WTC11 (cell line): ENCODE measurements at regions not wholly inside any gene's neighbourhood (a gene's known extent, or its start where the extent isn't known, plus 50 kb on each side); places are given as distances from the start of the nearest gene placed in this dataset.

ENCODE experiments used
- ATAC-seq: fragments of 200-7000 bp; cut with Tn5 transposase; 2 replicates; pipeline ENCODE4 v1.10.0; 2021; ENCODE audit warnings: mild to moderate bottlenecking, moderate library complexity
- CTCF ChIA-PET: fragments of 300-600 bp; sonication (Branson Sonifier 250); formaldehyde crosslinking; loops from one replicate; lab custom pipeline; 2021; ENCODE audit warnings: antibody characterized with exemption; lab: Charles Lee
- POLR2A ChIA-PET: fragments of 350-600 bp; sonication (Branson Sonifier 250); formaldehyde crosslinking; loops from one replicate; lab custom pipeline; 2021; ENCODE audit warnings: antibody characterized with exemption; lab: Charles Lee
- DNase-seq: peaks from one replicate; pipeline ENCODE4 v3.0.0; 2021; ENCODE audit warnings: low spot score
- H3K27ac Mint-ChIP-seq: 2 replicates; pipeline ENCODE4 v1.8.0; 2021; ENCODE audit warnings: mixed read lengths
- H3K27me3 Mint-ChIP-seq: 2 replicates; pipeline ENCODE4 v1.8.0; 2021; ENCODE audit warnings: low read depth, mild to moderate bottlenecking, moderate library complexity, mixed read lengths
- H3K36me3 Mint-ChIP-seq: 2 replicates; pipeline ENCODE4 v1.8.0; 2021; ENCODE audit warnings: mixed read lengths
- H3K4me1 Mint-ChIP-seq: 2 replicates; pipeline ENCODE4 v1.8.0; 2022; ENCODE audit warnings: mixed read lengths
- H3K4me3 Mint-ChIP-seq: 2 replicates; pipeline ENCODE4 v1.8.0; 2021; ENCODE audit warnings: mild to moderate bottlenecking, moderate library complexity, mixed read lengths
- H3K9me3 Mint-ChIP-seq: 2 replicates; pipeline ENCODE4 v1.8.0; 2021; ENCODE audit warnings: mixed read lengths
- AR ChIP-seq: fragments of 250-450 bp; sonication (Bioruptor Pico); IDR thresholded peaks from 2 replicates; pipeline ENCODE4 v1.9.0; 2021; ENCODE audit warnings: mild to moderate bottlenecking
- ATF3 ChIP-seq: sonication (generic); formaldehyde crosslinking; conservative IDR thresholded peaks from 2 replicates; pipeline ENCODE4 v1.8.1; 2022; ENCODE audit warnings: mild to moderate bottlenecking, missing genetic modification reagents
- CDX4 ChIP-seq: fragments of 250-450 bp; sonication (Bioruptor Pico); IDR thresholded peaks from 2 replicates; pipeline ENCODE4 v1.9.0; 2021; ENCODE audit warnings: moderate library complexity, mild to moderate bottlenecking, inconsistent platforms, borderline replicate concordance
- EMX1 ChIP-seq: fragments of 250-450 bp; sonication (Bioruptor Pico); IDR thresholded peaks from 2 replicates; pipeline ENCODE4 v1.8.0; 2021; ENCODE audit warnings: mild to moderate bottlenecking
- ESRRA ChIP-seq: sonication (generic); formaldehyde crosslinking; IDR thresholded peaks from 2 replicates; pipeline ENCODE4 v1.8.1; 2022; ENCODE audit warnings: mild to moderate bottlenecking, missing genetic modification reagents, borderline replicate concordance
- GRHL2 ChIP-seq: fragments of 250-450 bp; sonication (Bioruptor Pico); IDR thresholded peaks from 2 replicates; pipeline ENCODE4 v1.8.0; 2022; ENCODE audit warnings: mild to moderate bottlenecking, moderate library complexity; ENCODE audit not compliant: insufficient replicate concordance, severe bottlenecking
- JUN ChIP-seq: sonication (generic); formaldehyde crosslinking; IDR thresholded peaks from 2 replicates; pipeline ENCODE4 v1.8.0; 2023; ENCODE audit warnings: mild to moderate bottlenecking, missing genetic modification reagents
- KAT7 ChIP-seq: sonication (generic); formaldehyde crosslinking; IDR thresholded peaks from 2 replicates; pipeline ENCODE4 v1.8.1; 2023; ENCODE audit warnings: missing genetic modification reagents, mild to moderate bottlenecking, borderline replicate concordance
- MYBL2 ChIP-seq: sonication (generic); formaldehyde crosslinking; IDR thresholded peaks from 2 replicates; pipeline ENCODE4 v1.8.1; 2023; ENCODE audit warnings: mild to moderate bottlenecking, moderate library complexity, missing genetic modification reagents
- NFYB ChIP-seq: sonication (generic); formaldehyde crosslinking; conservative IDR thresholded peaks from 2 replicates; pipeline ENCODE4 v1.8.0; 2022; ENCODE audit warnings: low read depth, missing genetic modification reagents
- NR1H2 ChIP-seq: sonication (generic); formaldehyde crosslinking; IDR thresholded peaks from 2 replicates; pipeline ENCODE4 v1.9.0; 2021; ENCODE audit warnings: mild to moderate bottlenecking, moderate library complexity, missing genetic modification reagents
- PRDM15 ChIP-seq: sonication (generic); formaldehyde crosslinking; IDR thresholded peaks from 2 replicates; pipeline ENCODE4 v1.8.0; 2022; ENCODE audit warnings: missing genetic modification reagents
- PRRX2 ChIP-seq: fragments of 250-450 bp; sonication (Bioruptor Pico); IDR thresholded peaks from 2 replicates; pipeline ENCODE4 v1.8.0; 2021; ENCODE audit warnings: mild to moderate bottlenecking
- SOX15 ChIP-seq: fragments of 250-450 bp; sonication (Bioruptor Pico); IDR thresholded peaks from 2 replicates; pipeline ENCODE4 v1.9.0; 2021; ENCODE audit warnings: mild to moderate bottlenecking
- TEAD1 ChIP-seq: sonication (generic); formaldehyde crosslinking; IDR thresholded peaks from 2 replicates; pipeline ENCODE4 v1.8.0; 2022; ENCODE audit warnings: mild to moderate bottlenecking, missing genetic modification reagents
- TEAD4 ChIP-seq: sonication (generic); formaldehyde crosslinking; IDR thresholded peaks from 2 replicates; pipeline ENCODE4 v1.8.0; 2022; ENCODE audit warnings: mild to moderate bottlenecking, missing genetic modification reagents
- ZNF232 ChIP-seq: sonication (generic); formaldehyde crosslinking; IDR thresholded peaks from 2 replicates; pipeline ENCODE4 v1.8.0; 2022; ENCODE audit warnings: mild to moderate bottlenecking, missing genetic modification reagents
- ZNF416 ChIP-seq: fragments of 250-450 bp; sonication (Bioruptor Pico); IDR thresholded peaks from 2 replicates; pipeline ENCODE4 v1.9.0; 2021; ENCODE audit warnings: mild to moderate bottlenecking, inconsistent platforms
- ZNF671 ChIP-seq: fragments of 250-450 bp; sonication (Bioruptor Pico); IDR thresholded peaks from 2 replicates; pipeline ENCODE4 v1.8.0; 2021; ENCODE audit warnings: mild to moderate bottlenecking
- TF ChIP-seq, protein P1 (sequence below): sonication (generic); formaldehyde crosslinking; IDR thresholded peaks from 2 replicates; pipeline ENCODE4 v1.8.0; 2023; ENCODE audit warnings: missing genetic modification reagents, mild to moderate bottlenecking, borderline replicate concordance

DNA sequence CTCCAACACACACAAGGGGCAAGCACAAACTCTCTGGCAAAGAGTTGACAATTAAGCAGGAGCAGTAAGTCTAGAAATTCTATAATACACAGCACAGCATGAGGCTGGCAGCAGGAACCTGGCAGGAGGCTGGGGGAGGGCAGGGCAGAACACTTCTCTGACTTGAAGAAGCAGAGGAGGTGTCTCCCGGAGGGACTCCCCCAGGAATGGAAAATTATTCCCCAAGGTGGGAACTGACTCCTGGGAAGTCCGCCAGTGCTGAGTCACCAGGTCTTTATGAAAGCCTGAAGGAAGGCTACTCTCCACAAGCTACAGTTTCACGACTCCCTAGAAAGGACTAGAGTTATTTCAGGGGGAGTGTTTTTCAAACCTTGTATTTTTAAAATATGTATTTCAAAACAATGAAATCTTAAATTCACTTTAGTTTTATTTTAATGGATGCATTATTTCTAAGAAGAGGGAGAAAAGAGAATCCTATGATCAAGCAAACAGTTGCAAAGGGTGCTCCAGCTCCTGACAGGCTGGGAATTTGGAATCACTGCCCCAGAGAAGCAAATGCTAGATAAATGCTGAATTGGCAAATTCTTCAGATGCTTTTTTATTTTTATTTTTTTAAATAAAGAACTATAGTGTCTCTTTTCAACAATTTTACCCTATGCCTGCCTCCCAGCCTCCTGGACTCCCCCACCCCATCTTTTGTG lies 192.8 kb downstream of the LY86 start:
- no peak overlapping the region for H3K27ac Mint-ChIP-seq
- POLR2A ChIA-PET: no interaction called here
- peaks cover 6% of the 10 kb centered on the region for H3K4me1 Mint-ChIP-seq
- H3K4me3 Mint-ChIP-seq: no peak overlapping the region
- no peak for ATAC-seq
- peaks cover 4% of the 10 kb centered on the region; the same call in 1 of the 2 replicates for H3K36me3 Mint-ChIP-seq
- CTCF ChIA-PET: interaction anchor here (1.1 to 1.3 kb wide), 3 partner anchors 22 to 85 kb away, joined by 5 to 7 read pairs (median 7); no protein-coding TSS in a partner anchor
- H3K9me3 Mint-ChIP-seq: peaks cover 7% of the 10 kb centered on the region
- no peak for TF ChIP-seq ZNF232 (CRISPR knock-in tag)
- DNase-seq: no peak
- H3K27me3 Mint-ChIP-seq: no peaks in the 10 kb centered on the region

DNA sequence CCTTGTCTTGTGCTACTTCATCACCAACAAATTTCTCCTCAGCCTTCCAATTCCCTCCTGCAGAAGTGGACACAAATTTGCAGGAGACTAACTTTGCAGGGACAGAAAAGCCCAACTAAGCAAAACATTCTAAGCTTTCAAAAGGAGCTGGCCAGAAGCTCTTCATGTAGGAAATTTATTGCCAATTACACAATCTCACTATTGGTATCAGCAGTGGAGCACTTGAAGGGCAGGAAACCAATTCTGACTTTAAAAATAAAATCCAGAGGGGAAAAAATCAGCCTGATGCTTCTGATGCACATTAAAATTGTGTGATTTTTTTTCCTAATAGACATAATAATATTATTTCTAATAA lies 193.3 kb downstream of the LY86 start:
- Mint-ChIP-seq H3K36me3 (peaks cover 2% of the 10 kb centered on the region; the same call in 1 of the 2 replicates), H3K4me1 (peaks cover 6% of the 10 kb centered on the region), H3K4me3 (no peak overlapping the region), H3K27ac (no peak overlapping the region), H3K27me3 (no peaks in the 10 kb centered on the region), H3K9me3 (peaks cover 2% of the 10 kb centered on the region)
- ChIA-PET CTCF (interaction anchor here (1.1 to 1.3 kb wide), 3 partner anchors 23 to 85 kb away, joined by 5 to 7 read pairs (median 7); no protein-coding TSS in a partner anchor), POLR2A (no interaction called here)
- no peak for ATAC-seq
- DNase-seq: no peak
- TF ChIP-seq TEAD1 (CRISPR knock-in tag) (no peak), CDX4 (no peak), ATF3 (CRISPR knock-in tag) (no peak), NR1H2 (CRISPR knock-in tag) (no peak), PRDM15 (no peak), AR (no peak), MYBL2 (CRISPR knock-in tag) (no peak), SOX15 (CRISPR knock-in tag) (no peak), NFYB (no peak), ESRRA (CRISPR knock-in tag) (no peak), ZNF416 (no peak), EMX1 (CRISPR knock-in tag) (no peak), KAT7 (CRISPR knock-in tag) (no peak), GRHL2 (CRISPR knock-in tag) (no peak), JUN (CRISPR knock-in tag) (no peak), ZNF671 (CRISPR knock-in tag) (no peak), PRRX2 (CRISPR knock-in tag) (no peak), TEAD4 (CRISPR knock-in tag) (no peak)
- TF ChIP-seq, protein P1, sequence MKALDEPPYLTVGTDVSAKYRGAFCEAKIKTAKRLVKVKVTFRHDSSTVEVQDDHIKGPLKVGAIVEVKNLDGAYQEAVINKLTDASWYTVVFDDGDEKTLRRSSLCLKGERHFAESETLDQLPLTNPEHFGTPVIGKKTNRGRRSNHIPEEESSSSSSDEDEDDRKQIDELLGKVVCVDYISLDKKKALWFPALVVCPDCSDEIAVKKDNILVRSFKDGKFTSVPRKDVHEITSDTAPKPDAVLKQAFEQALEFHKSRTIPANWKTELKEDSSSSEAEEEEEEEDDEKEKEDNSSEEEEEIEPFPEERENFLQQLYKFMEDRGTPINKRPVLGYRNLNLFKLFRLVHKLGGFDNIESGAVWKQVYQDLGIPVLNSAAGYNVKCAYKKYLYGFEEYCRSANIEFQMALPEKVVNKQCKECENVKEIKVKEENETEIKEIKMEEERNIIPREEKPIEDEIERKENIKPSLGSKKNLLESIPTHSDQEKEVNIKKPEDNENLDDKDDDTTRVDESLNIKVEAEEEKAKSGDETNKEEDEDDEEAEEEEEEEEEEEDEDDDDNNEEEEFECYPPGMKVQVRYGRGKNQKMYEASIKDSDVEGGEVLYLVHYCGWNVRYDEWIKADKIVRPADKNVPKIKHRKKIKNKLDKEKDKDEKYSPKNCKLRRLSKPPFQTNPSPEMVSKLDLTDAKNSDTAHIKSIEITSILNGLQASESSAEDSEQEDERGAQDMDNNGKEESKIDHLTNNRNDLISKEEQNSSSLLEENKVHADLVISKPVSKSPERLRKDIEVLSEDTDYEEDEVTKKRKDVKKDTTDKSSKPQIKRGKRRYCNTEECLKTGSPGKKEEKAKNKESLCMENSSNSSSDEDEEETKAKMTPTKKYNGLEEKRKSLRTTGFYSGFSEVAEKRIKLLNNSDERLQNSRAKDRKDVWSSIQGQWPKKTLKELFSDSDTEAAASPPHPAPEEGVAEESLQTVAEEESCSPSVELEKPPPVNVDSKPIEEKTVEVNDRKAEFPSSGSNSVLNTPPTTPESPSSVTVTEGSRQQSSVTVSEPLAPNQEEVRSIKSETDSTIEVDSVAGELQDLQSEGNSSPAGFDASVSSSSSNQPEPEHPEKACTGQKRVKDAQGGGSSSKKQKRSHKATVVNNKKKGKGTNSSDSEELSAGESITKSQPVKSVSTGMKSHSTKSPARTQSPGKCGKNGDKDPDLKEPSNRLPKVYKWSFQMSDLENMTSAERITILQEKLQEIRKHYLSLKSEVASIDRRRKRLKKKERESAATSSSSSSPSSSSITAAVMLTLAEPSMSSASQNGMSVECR (CRISPR knock-in tag): no peak
